Medulla oblongata (tissue), 1 donor: ENCODE measurements at regions not wholly inside any gene's neighbourhood (a gene's known extent, or its start where the extent isn't known, plus 50 kb on each side); places are given as distances from the start of the nearest gene placed in this dataset.
"Not testable (repeated sequence)": the region's sequence is repeated elsewhere in the genome, so short reads cannot be mapped to it uniquely, and the experiment has no call there.

Experiments
- DNase-seq: peaks from one replicate; pipeline ENCODE4 v3.0.0-alpha.2; 2015; ENCODE audit errors: extremely low spot score

DNA sequence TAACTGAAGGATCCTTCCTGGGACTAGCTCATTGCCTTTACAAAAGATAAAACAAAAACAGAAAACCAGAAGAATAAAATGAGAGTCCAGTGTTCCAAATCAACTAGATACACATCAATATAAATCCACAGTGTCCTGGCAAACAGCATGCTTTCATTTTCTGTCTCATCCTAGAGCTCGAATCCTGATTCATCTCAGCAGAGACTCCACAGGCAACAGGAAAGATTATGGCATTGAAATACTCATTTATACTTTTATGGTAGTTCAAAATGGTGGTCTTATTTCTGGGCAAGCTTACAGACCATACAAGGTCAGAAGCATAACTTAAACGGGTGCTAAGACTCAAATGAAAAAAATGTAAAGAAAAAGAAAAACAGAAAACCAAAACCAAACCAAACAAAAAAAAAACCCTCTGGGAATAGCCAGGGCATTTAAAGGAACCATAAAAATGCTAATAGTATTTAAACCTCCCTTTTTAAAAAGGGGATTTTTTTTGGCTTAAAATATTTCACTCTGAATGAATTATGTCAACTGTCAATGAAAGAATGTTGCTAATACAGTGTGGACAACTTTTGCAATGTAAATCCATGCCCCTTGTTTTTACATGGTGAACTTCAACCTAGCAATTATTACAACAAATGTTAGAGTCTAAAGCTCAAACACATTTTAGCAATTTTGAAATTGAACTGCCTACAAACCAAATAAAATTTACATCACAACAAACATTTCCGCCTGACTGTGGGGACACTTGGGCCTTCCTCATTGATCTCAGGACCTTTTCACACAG lies 57.9 kb downstream of the GPR101 start:
- DNase-seq = no peak

DNA sequence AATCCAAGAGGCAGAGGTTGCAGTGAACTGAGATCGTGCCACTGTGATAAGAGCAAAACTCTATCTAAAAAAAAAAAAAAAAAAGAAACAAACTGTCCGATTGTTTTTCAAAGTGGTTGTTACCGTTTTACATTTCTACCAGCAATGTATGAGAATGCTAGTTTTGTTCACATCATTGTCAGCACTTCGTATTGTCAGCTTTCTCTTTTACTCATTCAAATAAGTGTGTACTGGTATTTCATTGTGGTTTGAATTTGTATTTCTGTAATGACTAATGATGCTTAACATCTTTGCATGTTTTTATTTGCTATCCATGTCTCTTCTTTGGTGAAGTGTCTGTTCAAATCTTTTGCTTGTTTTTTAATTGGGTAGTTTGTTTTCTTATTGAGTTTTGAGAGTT lies 65.8 kb downstream of the GPR101 start:
- no peak for DNase-seq

DNA sequence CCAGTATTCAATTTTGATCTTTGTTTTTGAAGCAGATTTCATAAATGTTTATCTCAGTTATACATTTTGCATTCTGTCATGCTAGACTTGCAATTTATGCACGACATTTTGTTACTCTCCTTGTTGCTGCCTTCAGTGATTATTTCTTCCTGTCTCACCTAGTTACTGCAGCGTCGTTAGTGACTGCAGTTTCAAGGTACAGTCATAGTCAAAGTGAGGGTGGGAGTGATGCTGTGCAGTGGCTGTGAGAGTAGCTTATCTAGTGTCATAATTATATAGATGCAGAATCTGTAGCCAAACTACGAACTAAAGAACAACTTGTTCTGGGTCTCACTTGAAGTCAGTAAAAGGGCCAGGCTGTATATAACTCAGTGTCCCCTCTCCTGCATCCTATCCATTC lies 69.8 kb downstream of the GPR101 start:
- DNase-seq = no peak

DNA sequence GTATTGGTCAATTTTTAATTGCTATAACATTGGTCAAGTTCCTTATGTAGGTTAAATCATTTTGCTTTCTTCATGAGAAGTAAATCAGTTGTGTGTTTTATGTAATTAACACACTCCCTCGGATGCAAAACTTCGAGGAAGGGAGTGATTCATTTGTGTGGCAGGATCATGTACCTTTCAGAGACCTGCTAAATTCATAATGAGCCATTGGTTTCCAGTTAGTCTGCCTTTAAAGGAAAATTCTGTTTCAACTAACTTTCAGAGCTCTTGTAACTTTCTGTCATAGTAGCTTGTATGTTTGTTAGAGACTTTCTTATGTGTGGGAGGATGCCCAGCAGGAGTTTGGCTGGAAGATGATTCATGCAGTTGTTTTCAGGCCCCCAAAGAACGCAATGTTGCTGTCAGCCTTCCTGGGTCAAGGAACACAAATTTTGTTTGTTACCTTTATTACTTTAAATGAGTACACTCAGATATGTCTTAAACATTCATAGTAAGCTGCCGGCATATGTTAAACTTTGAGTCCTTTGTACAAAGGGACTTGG lies 72.1 kb downstream of the GPR101 start:
- no peak for DNase-seq

DNA sequence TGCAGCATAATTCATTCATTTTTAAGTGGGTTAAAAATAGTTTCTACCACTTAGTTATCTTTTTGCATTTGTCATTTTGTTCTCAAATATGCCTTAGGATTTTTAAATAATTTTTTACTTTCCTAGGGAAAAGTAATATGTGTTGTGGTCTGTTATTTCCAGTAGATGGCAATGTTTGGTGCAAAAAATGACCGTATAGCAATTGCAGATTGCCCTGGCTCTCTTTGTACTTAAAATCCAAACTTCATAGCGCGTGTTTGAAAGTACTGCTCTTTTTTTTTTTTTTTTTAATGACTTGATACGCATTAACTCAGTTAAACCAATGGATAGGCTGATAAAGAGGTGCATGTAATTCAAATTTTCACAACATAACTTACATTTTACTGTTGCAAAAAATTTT lies 74.4 kb upstream of the RBMX start:
- peak; percentile 21 for DNase-seq

DNA sequence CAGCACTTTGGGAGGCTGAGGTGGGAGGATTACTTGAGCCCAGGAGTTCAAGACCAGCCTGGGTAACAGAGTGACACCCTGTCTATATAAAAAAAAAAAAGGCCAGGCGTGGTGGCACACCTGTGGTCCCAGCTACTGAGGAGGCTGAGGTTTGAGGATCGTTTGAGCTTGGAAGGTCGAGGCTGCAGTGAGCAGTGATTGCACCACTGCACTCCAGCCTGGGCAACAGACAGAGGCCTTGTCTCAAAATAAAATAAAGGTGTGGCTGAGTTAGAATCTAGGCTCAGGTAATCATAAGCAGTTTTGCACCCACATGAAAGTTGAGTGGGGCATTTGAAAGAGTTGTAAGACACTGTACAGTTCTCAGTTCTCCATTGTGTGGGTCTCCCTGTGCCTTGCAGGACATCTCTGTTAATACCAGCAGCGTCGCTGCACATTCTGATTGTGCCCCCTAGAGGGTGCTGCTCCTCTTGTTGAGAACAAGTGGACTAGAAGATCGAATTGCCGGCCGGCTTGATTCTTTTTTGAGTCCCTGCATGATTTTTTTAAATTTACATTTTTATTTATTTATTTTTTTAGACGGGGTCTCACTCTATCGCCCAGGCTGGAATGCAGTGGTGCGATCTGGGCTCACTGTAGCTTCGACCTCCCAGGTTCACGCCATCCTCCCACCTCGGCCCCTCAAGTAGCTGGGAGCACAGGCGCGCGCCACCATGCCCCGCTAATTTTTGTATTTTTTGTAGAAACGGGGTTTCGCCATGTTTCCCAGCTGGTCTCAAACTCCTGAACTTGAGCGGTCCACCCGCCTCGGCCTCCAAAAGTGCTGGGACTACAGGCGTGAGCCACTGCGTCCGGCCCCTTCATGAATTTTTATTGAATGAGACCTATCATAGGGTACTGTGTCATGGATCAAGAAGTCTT lies 73.6 kb upstream of the RBMX start:
- DNase-seq = peak; percentile 73

DNA sequence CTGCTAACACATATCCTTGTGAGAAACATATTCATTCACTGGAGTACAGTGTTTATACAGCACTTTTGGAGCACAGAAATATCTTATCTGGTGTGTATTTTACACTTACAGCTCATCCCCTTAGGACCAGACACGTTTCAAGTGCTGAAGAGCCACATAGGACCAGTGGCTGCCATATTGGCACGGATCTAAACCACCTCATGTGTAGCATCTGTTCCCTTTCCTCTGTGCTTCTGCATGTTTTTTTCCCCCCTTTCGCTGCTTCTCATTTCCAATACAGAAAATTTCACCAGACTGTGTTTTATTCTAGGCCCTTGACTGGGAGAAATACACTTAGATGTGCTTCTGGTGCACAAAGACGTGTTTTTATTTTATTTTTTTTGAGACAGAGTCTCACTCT lies 69.7 kb upstream of the RBMX start:
- DNase-seq = no peak

DNA sequence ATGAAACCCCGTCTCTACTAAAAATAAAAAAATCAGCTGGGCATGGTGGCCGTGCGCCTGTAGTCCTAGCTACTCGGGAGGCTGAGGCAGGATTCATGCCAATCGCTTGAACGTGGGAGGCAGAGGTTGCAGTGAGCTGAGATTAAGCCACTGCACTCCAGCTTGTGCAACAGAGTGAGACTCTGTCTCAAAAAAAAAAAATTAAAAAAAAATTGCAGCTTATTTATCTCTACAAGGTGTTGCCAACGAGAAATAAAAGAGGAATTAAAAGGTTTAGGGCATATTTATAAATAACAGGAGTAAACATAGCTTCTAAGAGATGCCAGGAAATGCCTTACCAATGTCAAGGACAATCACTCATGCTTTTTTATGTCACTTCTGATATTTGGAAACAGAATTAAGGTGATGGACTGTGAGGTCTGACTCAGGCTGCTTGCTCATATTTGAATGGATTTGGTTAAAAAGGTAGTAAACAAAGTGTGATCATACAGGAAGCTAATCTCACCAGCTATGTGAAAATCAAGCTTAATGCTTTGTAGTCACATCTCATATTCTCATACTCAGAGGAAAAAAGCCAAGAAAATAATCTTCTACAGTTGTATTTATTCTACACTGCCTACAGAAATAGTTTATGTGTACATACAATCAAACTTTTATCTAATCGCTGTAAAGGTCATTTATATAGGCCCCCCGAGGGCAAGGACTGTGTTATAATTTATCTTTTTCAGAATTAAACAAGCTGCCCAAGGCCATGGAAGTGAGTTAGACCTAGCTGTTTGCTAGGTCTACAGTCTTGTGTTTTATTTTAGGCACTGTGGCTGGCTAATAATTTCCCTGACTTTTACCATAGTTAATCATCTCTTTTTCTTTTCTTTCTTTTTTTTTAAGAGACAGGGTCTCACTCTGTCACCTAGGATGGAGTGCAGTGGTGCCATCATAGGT lies 61.1 kb upstream of the RBMX start:
- DNase-seq = no peak

DNA sequence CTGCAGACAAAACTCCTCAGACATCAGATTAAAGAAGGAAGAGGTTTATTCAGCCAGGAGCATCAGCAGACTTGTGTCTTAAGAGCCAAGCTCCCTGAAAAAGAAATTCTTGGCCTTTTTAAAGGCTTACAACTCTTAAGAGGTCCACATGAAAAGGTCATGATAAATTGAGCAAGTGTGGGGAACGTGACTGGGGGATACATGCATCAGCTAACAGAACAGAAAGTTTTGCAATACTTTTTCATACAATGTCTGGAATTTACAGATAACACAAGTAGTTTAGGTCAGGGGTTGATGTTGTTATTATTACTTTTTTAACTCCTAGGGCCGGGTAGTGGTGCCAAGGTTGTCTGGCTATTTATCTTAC lies 55.6 kb upstream of the RBMX start:
- DNase-seq = no peak

DNA sequence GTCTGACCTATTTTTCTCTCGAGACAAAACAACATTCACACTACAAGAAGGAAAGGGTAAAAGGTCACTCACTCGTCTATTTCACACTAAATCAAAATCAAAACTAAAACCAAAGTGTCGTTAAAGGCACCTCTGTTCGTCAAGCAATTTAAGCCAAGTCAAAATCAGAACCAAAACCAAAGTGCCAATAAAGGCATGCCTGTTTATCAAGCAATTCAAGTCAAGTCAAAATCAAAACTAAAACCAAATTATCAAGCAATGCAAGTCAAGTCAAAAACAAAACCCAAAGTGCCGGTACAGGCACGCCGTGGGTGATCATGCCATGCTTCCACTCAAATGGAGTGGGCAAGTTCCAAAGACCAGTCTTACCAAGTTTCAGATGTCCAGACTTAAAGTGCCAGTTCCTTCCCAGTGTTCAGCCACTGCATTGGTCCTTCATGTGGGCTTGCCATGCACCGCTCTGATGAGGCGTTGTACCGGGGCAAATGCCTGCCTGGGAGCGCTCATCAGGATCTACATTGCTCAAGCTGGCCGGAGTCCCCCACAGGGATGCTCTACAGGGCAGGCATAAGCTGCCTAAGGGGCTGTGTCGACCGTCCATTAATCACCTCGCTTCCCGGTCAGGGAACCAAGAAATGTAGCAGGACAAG lies 55.1 kb upstream of the RBMX start:
- not testable (repeated sequence) for DNase-seq

DNA sequence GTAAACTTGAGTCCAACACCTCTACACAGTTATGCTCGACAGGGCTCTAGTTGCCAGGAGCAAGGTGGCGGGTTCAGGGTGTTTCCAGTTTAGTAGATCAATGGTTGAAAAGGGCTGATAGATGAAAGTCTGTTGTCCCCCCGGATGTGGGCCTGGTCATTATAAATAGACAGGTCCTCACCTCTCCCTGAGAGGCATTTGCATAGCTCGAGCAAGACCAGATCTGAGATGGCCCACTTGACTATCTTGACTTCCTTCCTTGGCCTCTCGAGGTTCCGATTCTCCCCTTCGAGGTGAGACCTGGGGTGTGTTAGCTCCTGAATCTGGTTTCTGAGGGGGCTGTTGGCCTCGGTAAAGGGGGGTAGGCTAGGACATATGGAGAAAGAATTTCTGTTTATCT lies 54.1 kb upstream of the RBMX start:
- not testable (repeated sequence) for DNase-seq

DNA sequence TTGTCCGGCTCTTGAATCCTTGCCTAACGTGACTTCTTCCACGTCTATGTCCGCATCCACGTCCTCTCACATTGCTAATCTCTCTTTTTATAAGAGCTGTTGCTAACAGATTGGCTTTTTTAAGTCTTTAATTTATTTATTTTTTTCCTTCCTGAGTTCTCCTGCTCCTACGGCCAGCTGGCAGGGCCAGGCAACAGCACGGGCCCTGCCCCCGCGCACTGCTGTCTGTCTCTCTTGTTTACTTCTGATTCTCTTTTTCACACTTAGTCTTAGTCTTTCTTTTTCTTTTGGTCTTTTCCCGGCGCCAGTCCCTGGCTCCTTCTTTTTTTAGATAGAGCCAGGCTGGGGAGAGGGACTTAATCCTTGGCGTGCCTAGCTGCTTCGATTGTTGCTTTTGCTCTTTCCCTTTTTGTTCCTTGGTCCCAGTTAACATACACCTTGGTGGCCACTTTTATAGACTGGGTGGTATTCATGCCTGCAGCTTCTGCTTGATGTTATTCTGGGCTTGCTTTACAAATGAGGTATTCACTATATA lies 53.2 kb upstream of the RBMX start:
- no peak for DNase-seq

DNA sequence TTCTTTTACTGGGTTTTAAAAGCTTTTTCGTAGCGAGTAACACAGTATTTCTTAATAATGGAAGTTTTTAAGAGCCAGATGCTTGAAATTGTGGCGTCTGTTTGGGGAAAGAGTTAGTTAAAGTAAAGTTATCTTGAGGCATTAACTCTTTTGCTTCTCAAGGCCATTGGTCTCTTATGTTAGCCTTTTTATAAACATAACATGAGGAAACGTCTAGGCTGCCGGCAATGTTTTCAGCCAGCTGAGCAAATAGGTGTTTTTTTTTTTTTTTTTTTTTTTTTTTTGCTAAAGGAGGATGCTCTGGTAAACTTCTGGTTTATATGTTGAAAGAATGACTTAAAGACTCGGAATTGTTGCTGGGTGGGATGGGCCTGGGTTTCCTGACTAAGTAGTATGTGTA lies 51.1 kb upstream of the RBMX start:
- no peak for DNase-seq
